Astrocyte (in vitro differentiated cells and primary cell): ENCODE measurements at regions not wholly inside any gene's neighbourhood (a gene's known extent, or its start where the extent isn't known, plus 50 kb on each side); places are given as distances from the start of the nearest gene placed in this dataset.

Experiments used
- DNase-seq: peaks from one replicate; pipeline ENCODE4 v3.0.0-alpha.2; 2010; ENCODE audit warnings: low read depth
- FAIRE-seq: peaks from 2 replicates; lab custom pipeline; 2011; peaks lifted over from hg19 to GRCh38; lab: Jason Lieb, UNC
- H2AFZ ChIP-seq: 2 replicates; pipeline ENCODE4 v1.6.0; 2012; ENCODE audit warnings: low read depth, low read length, inconsistent platforms
- H3K27ac ChIP-seq: 2 replicates; pipeline ENCODE4 v1.5.1; 2011; ENCODE audit warnings: low read depth, low read length, inconsistent platforms
- H3K27me3 ChIP-seq: 2 replicates; pipeline ENCODE4 v1.6.0; 2011; ENCODE audit warnings: low read length, inconsistent platforms; ENCODE audit not compliant: insufficient read depth
- H3K36me3 ChIP-seq: 2 replicates; pipeline ENCODE4 v1.5.1; 2011; ENCODE audit warnings: low read length, inconsistent platforms; ENCODE audit not compliant: insufficient read depth
- H3K4me1 ChIP-seq: 2 replicates; pipeline ENCODE4 v1.5.1; 2011; ENCODE audit warnings: low read length, inconsistent platforms; ENCODE audit not compliant: insufficient read depth
- H3K4me2 ChIP-seq: 2 replicates; pipeline ENCODE4 v1.6.0; 2012; ENCODE audit warnings: low read length, inconsistent platforms
- H3K4me3 ChIP-seq: 2 replicates; pipeline ENCODE4 v1.5.1; 2011; ENCODE audit warnings: low read depth, mild to moderate bottlenecking, low read length, inconsistent platforms; ENCODE audit not compliant: insufficient read depth
- H3K79me2 ChIP-seq: 2 replicates; pipeline ENCODE4 v1.6.0; 2012; ENCODE audit warnings: mild to moderate bottlenecking, low read length, inconsistent platforms; ENCODE audit not compliant: insufficient read depth
- H3K9ac ChIP-seq: 2 replicates; pipeline ENCODE4 v1.6.0; 2012; ENCODE audit warnings: mild to moderate bottlenecking, low read length, inconsistent platforms
- H3K9me3 ChIP-seq: 2 replicates; pipeline ENCODE4 v1.5.1; 2012; ENCODE audit warnings: low read depth, mild to moderate bottlenecking, low read length, inconsistent platforms; ENCODE audit not compliant: insufficient read depth
- H4K20me1 ChIP-seq: 2 replicates; pipeline ENCODE4 v1.6.0; 2012; ENCODE audit warnings: low read length, inconsistent platforms; ENCODE audit not compliant: insufficient read depth
- H3K27ac Mint-ChIP-seq: one replicate; pipeline ENCODE4 v1.8.0; 2021; ENCODE audit warnings: mild to moderate bottlenecking, mixed read lengths; ENCODE audit not compliant: unreplicated experiment
- H3K27me3 Mint-ChIP-seq: one replicate; pipeline ENCODE4 v1.8.0; 2021; ENCODE audit warnings: low read depth, mixed read lengths; ENCODE audit not compliant: unreplicated experiment
- H3K36me3 Mint-ChIP-seq: one replicate; pipeline ENCODE4 v1.8.0; 2021; ENCODE audit warnings: low read depth, mixed read lengths; ENCODE audit not compliant: unreplicated experiment
- H3K4me1 Mint-ChIP-seq: one replicate; pipeline ENCODE4 v1.8.0; 2021; ENCODE audit warnings: low read depth, mixed read lengths; ENCODE audit not compliant: unreplicated experiment
- H3K4me3 Mint-ChIP-seq: one replicate; pipeline ENCODE4 v1.8.0; 2021; ENCODE audit warnings: mild to moderate bottlenecking, moderate library complexity, mixed read lengths; ENCODE audit not compliant: unreplicated experiment
- H3K9me3 Mint-ChIP-seq: one replicate; pipeline ENCODE4 v1.8.0; 2021; ENCODE audit warnings: mild to moderate bottlenecking, mixed read lengths; ENCODE audit not compliant: unreplicated experiment
- CTCF ChIP-seq: IDR thresholded peaks from 2 replicates; pipeline ENCODE4 v1.5.1; 2011; ENCODE audit warnings: low read depth, mild to moderate bottlenecking, inconsistent platforms, low read length, moderate library complexity; ENCODE audit not compliant: insufficient read depth
- EZH2 ChIP-seq: IDR thresholded peaks from 2 replicates; pipeline ENCODE4 v1.6.1; 2012; ENCODE audit warnings: mild to moderate bottlenecking, low read length, inconsistent platforms; ENCODE audit not compliant: insufficient read depth

- no peaks in the 10 kb centered on the region for H3K9me3 ChIP-seq
- FAIRE-seq = no peak
- no peaks in the 10 kb centered on the region for H3K79me2 ChIP-seq
- no peak overlapping the region for H2AFZ ChIP-seq
- no peak overlapping the region for H3K4me3 ChIP-seq
- H3K9me3 Mint-ChIP-seq = no peaks in the 10 kb centered on the region
- H3K27ac Mint-ChIP-seq = no peak overlapping the region
- H3K9ac ChIP-seq = no peak overlapping the region
- H3K4me1 Mint-ChIP-seq = no peaks in the 10 kb centered on the region
- H3K27ac ChIP-seq = no peak overlapping the region
- no peaks in the 10 kb centered on the region for H4K20me1 ChIP-seq
- no peaks in the 10 kb centered on the region for H3K27me3 Mint-ChIP-seq
- TF ChIP-seq CTCF = no peak
- TF ChIP-seq EZH2 = no peak
- no peak overlapping the region for H3K4me2 ChIP-seq
- no peaks in the 10 kb centered on the region for H3K4me1 ChIP-seq
- H3K4me3 Mint-ChIP-seq = no peak overlapping the region
- no peak for DNase-seq
- no peaks in the 10 kb centered on the region for H3K36me3 Mint-ChIP-seq
- H3K36me3 ChIP-seq = no peaks in the 10 kb centered on the region
- H3K27me3 ChIP-seq = no peaks in the 10 kb centered on the region
Measured at GRCh38 chr5:17896605-17897004, 262.3 kb downstream of the TAF11L14 start.

DNA sequence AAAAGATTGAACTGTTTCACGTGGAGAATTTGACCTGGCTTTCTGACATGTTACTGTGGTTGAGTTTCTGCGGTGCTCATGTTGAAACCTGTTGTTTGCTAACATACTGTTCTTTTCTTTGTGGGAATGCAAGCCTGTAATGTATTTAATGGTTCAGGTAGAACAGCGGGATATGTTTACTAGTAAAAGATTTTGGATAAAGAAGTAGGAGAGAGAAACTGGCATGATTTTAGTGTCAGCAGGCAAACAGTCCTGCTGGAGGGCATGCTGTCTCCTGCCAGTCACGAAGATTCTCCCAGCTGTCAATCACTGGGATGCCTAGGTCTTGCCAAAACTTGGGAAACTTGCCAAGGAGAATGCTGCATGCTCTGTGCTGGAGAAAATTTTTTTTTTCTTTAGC, 263.5 kb downstream of the TAF11L14 start:
- H3K4me2 ChIP-seq = no peak overlapping the region
- Mint-ChIP-seq H3K4me3 (no peak overlapping the region), H3K36me3 (no peaks in the 10 kb centered on the region), H3K27me3 (no peaks in the 10 kb centered on the region), H3K9me3 (peaks cover 2% of the 10 kb centered on the region), H3K4me1 (no peaks in the 10 kb centered on the region), H3K27ac (no peak overlapping the region)
- H3K4me3 ChIP-seq = no peak overlapping the region
- DNase-seq (no peak), FAIRE-seq (no peak)
- no peaks in the 10 kb centered on the region for H3K9me3 ChIP-seq
- H4K20me1 ChIP-seq = no peaks in the 10 kb centered on the region
- H3K27me3 ChIP-seq = no peaks in the 10 kb centered on the region
- H3K27ac ChIP-seq = no peak overlapping the region
- H3K9ac ChIP-seq = no peak overlapping the region
- TF ChIP-seq EZH2 (no peak), CTCF (no peak)
- no peaks in the 10 kb centered on the region for H3K79me2 ChIP-seq
- H3K36me3 ChIP-seq = no peaks in the 10 kb centered on the region
- H2AFZ ChIP-seq = no peak overlapping the region
- no peaks in the 10 kb centered on the region for H3K4me1 ChIP-seq

GRCh38 chr5:17898766-17899165, 264.5 kb downstream of the TAF11L14 start:
- no peaks in the 10 kb centered on the region for H3K36me3 Mint-ChIP-seq
- Histone ChIP-seq H3K27ac (no peak overlapping the region), H3K9me3 (no peaks in the 10 kb centered on the region), H3K9ac (no peak overlapping the region), H3K4me2 (no peak overlapping the region), H2AFZ (no peak overlapping the region), H3K36me3 (no peaks in the 10 kb centered on the region), H3K27me3 (no peaks in the 10 kb centered on the region), H3K4me3 (no peak overlapping the region), H3K79me2 (no peaks in the 10 kb centered on the region), H3K4me1 (no peaks in the 10 kb centered on the region), H4K20me1 (no peaks in the 10 kb centered on the region)
- no peaks in the 10 kb centered on the region for H3K4me1 Mint-ChIP-seq
- H3K9me3 Mint-ChIP-seq = peaks cover 2% of the 10 kb centered on the region
- TF ChIP-seq CTCF = no peak
- no peak for TF ChIP-seq EZH2
- no peak for DNase-seq
- no peak overlapping the region for H3K27ac Mint-ChIP-seq
- FAIRE-seq = no peak
- no peak overlapping the region for H3K4me3 Mint-ChIP-seq
- H3K27me3 Mint-ChIP-seq = no peaks in the 10 kb centered on the region
